ENCODE measurements at regions not wholly inside any gene's neighbourhood (a gene's known extent, or its start where the extent isn't known, plus 50 kb on each side); places are given as distances from the start of the nearest gene placed in this dataset.

DNA sequence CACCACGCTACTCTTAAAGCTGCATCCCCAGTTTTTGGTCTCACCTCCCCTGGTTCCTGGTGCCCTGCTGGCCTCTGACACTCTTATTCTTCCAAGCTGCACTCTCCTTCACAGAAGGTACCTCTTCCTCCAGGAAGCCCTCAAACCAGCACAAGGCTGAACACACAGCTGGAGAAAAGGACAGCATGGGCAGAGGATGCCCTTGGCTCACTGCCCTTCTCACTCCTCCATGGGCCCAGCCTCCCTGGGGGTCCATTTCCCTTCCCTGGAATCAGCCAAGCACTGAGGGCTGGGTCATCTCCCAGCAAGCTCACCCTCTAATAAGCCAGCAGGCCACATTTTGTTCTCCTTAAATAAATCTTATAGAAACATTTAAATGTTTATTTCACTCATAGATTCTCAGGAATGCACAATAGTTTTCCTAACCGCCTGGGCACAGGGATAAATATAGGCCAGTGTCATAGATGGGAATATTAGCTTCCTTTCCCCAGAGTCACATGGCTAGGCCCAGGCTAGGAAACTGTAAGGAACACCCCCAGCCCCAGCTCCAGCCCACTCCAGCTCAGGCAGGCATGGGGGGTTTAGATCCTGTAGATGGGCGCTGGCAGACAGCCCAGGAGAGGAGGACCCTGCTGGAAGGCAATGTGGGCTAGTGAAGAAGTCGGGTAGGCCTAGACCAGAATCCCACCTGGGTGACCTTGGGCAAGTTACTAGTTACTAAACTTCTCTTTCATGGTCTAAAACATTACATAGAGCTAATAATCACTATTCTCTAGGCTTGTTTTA lies 51.5 kb downstream of the IRAG1 start:
- TF ChIP-seq, protein P1, sequence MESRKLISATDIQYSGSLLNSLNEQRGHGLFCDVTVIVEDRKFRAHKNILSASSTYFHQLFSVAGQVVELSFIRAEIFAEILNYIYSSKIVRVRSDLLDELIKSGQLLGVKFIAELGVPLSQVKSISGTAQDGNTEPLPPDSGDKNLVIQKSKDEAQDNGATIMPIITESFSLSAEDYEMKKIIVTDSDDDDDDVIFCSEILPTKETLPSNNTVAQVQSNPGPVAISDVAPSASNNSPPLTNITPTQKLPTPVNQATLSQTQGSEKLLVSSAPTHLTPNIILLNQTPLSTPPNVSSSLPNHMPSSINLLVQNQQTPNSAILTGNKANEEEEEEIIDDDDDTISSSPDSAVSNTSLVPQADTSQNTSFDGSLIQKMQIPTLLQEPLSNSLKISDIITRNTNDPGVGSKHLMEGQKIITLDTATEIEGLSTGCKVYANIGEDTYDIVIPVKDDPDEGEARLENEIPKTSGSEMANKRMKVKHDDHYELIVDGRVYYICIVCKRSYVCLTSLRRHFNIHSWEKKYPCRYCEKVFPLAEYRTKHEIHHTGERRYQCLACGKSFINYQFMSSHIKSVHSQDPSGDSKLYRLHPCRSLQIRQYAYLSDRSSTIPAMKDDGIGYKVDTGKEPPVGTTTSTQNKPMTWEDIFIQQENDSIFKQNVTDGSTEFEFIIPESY (IDR thresholded peaks at IDR 0.05), result no peak
- TF ChIP-seq GABPA (IDR thresholded peaks at IDR 0.05 in 1 of 2, conservative IDR thresholded peaks at IDR 0.05 in 1 of 2) (no peak), JUND (IDR thresholded peaks at IDR 0.05) (no peak), FOXA2 (IDR thresholded peaks at IDR 0.05) (no peak), RAD21 (IDR thresholded peaks at IDR 0.05) (no peak), HNF4A (conservative IDR thresholded peaks at IDR 0.05) (no peak), HNF4G (IDR thresholded peaks at IDR 0.05) (no peak), YY1 (IDR thresholded peaks at IDR 0.05) (no peak), TAF1 (conservative IDR thresholded peaks at IDR 0.05) (no peak), NR2F2 (IDR thresholded peaks at IDR 0.05) (no peak), EGR1 (IDR thresholded peaks at IDR 0.05; ENCODE audit: low read depth in 2 of 2) (no peak), RXRA (IDR thresholded peaks at IDR 0.05) (no peak), FOXA1 (IDR thresholded peaks at IDR 0.05) (no peak), SP1 (IDR thresholded peaks at IDR 0.05) (no peak)
- TF ChIP-seq, protein P2, sequence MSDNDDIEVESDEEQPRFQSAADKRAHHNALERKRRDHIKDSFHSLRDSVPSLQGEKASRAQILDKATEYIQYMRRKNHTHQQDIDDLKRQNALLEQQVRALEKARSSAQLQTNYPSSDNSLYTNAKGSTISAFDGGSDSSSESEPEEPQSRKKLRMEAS (IDR thresholded peaks at IDR 0.05), result no peak
- TF ChIP-seq, protein P3, sequence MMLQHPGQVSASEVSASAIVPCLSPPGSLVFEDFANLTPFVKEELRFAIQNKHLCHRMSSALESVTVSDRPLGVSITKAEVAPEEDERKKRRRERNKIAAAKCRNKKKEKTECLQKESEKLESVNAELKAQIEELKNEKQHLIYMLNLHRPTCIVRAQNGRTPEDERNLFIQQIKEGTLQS (IDR thresholded peaks at IDR 0.05), result no peak
- Histone ChIP-seq H3K9ac (ENCODE audit: low read depth in 1 of 2, low read length in 2 of 2) (no peak overlapping the region), H3K36me3 (ENCODE audit: control insufficient read depth in 4 of 4, insufficient read depth in 3 of 4, low read depth in 1 of 4, low read length in 3 of 4) (no peaks in the 10 kb centered on the region), H3K27me3 (ENCODE audit: control insufficient read depth in 4 of 4, insufficient read depth in 4 of 4, low read length in 3 of 4) (no peaks in the 10 kb centered on the region), H3K27ac (ENCODE audit: low read depth in 1 of 2, low read length in 2 of 2) (no peak overlapping the region), H3K9me3 (ENCODE audit: control insufficient read depth in 4 of 4, low read length in 3 of 4) (no peaks in the 10 kb centered on the region), H3K4me1 (ENCODE audit: control insufficient read depth in 4 of 4, insufficient read depth in 4 of 4, low read length in 3 of 4) (peaks cover 0 to 4% (median 0%) of the 10 kb centered on the region in 4 donors), H3K4me3 (ENCODE audit: low read depth in 1 of 3, low read length in 3 of 3) (no peak overlapping the region)
- no peak for DNase-seq (ENCODE audit: low spot score)
- 83% methylated on average over 4 of the region's 4 CpGs for WGBS

DNA sequence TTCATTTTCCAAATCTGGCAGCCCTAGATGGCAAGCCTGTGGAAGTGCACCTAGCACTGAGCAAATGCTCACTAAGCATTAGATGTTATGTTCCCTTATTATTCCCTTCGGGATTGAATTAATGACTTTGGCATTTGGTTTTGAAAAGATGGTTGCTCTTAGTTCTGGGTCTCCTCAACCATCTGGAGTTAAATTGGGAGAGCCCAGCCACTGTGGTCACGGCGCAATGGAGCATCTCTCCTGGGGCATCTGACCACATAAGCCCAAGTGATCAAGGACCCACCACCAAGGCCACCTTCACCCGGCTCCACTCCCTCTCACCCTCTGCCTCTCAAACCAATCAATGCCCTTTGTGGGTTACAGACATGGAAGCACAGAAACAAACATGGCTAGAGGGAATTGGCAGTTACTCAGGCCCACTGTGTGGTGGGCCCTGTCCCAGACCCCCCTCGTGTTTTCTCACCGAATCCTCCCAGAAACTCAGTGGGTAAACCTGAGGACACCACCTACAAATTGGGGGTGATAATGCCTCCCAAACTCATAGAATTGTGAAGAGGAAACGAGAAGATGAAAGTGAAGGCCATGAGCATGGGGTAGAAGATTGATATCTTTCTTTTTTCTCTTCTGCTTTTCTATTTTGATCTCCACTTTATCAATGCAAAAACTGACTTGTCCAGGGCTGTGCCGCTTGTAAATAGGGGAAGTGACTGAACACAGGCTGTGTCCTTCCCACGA lies 52.2 kb downstream of the IRAG1 start:
- no peak overlapping the region for H3K9ac ChIP-seq (ENCODE audit: low read depth in 1 of 2, low read length in 2 of 2)
- TF ChIP-seq TAF1 (conservative IDR thresholded peaks at IDR 0.05) (no peak), EGR1 (IDR thresholded peaks at IDR 0.05; ENCODE audit: low read depth in 2 of 2) (no peak)
- TF ChIP-seq, protein P4, sequence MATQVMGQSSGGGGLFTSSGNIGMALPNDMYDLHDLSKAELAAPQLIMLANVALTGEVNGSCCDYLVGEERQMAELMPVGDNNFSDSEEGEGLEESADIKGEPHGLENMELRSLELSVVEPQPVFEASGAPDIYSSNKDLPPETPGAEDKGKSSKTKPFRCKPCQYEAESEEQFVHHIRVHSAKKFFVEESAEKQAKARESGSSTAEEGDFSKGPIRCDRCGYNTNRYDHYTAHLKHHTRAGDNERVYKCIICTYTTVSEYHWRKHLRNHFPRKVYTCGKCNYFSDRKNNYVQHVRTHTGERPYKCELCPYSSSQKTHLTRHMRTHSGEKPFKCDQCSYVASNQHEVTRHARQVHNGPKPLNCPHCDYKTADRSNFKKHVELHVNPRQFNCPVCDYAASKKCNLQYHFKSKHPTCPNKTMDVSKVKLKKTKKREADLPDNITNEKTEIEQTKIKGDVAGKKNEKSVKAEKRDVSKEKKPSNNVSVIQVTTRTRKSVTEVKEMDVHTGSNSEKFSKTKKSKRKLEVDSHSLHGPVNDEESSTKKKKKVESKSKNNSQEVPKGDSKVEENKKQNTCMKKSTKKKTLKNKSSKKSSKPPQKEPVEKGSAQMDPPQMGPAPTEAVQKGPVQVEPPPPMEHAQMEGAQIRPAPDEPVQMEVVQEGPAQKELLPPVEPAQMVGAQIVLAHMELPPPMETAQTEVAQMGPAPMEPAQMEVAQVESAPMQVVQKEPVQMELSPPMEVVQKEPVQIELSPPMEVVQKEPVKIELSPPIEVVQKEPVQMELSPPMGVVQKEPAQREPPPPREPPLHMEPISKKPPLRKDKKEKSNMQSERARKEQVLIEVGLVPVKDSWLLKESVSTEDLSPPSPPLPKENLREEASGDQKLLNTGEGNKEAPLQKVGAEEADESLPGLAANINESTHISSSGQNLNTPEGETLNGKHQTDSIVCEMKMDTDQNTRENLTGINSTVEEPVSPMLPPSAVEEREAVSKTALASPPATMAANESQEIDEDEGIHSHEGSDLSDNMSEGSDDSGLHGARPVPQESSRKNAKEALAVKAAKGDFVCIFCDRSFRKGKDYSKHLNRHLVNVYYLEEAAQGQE (IDR thresholded peaks at IDR 0.05), result no peak
- H3K4me1 ChIP-seq (ENCODE audit: control insufficient read depth in 4 of 4, insufficient read depth in 4 of 4, low read length in 3 of 4), result peaks cover 0 to 4% (median 0%) of the 10 kb centered on the region in 4 donors
- no peak overlapping the region for H3K27ac ChIP-seq (ENCODE audit: low read depth in 1 of 2, low read length in 2 of 2)
- H3K9me3 ChIP-seq (ENCODE audit: control insufficient read depth in 4 of 4, low read length in 3 of 4), result no peaks in the 10 kb centered on the region
- no peak for DNase-seq (ENCODE audit: low spot score)
- H3K27me3 ChIP-seq (ENCODE audit: control insufficient read depth in 4 of 4, insufficient read depth in 4 of 4, low read length in 3 of 4), result no peaks in the 10 kb centered on the region
- no peak overlapping the region for H3K4me3 ChIP-seq (ENCODE audit: low read depth in 1 of 3, low read length in 3 of 3)
- no peaks in the 10 kb centered on the region for H3K36me3 ChIP-seq (ENCODE audit: control insufficient read depth in 4 of 4, insufficient read depth in 3 of 4, low read depth in 1 of 4, low read length in 3 of 4)
- 85% methylated on average over 9 of the region's 9 CpGs for WGBS

Measured in liver (tissue), 7 donors.